HG03159 (cell line): ENCODE measurements at regions not wholly inside any gene's neighbourhood (a gene's known extent, or its start where the extent isn't known, plus 50 kb on each side); places are given as distances from the start of the nearest gene placed in this dataset.

Source experiments
- ATAC-seq: cut with Tn5 transposase; IDR thresholded peaks from one replicate; pipeline ENCODE4 v1.9.1; 2021; ENCODE audit warnings: mild to moderate bottlenecking, moderate library complexity; ENCODE audit not compliant: unreplicated experiment

DNA sequence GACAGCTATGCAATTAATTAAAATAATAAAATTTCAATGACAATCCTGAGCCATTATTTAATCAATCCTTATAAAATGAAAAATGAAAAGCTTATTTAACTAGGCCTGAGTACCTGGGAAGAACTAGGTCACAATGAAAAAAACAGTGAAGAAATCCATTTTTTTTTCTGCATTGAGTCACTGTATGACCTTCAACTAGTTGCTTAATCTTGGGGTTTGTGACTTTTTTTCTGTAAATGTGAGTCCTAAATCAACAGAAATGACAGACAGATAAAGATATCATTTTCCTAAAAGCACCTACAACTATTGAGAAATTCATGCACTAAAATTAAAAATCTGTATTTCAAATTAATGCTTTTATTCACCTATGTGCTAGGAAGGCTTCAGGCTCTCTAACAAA is 96.8 kb downstream of the TMEM26 start:
- no peak for ATAC-seq

DNA sequence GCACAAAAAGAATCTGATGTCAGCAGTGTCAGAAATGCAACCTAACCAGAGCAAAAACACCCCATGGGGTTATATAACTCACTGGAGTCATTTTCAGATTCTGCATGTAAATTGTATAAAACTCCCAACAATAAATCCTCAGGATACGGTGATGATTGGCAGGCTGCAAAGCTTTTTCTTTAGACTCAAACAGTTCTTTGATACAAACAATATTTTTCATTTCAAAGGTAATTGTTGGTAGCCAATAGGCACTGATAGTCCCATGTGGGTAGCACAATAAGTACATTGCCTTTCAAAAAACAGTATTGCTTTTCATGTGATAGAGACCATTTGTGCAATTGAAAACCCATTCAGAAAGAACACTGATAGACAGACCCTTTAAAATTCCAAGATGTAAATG is 98.0 kb downstream of the TMEM26 start:
- no peak for ATAC-seq

GRCh38 chr10:61354401-61354975 is 98.7 kb downstream of the TMEM26 start:
- ATAC-seq = no peak

DNA sequence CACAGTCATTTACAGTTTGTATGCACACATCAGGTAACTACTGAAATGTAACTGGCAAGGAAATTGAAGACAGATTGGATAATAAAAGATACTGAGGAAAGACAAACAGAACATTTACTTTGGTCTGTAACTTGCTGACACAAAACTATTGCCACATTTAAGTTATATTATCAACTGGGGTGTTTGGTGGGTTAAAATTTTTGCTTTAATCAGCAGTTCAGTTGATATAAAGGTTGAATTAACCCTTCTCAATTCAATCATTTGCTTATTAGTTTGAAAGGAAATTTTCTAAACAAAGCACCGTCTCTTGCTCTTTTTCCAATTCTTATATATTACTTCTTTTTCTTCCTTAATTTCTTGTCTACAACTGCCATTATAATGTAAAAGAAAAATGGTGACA is 102.4 kb downstream of the TMEM26 start:
- ATAC-seq = no peak

- no peak for ATAC-seq
Observed at GRCh38 chr10:61350068-61350467, 103.1 kb downstream of the TMEM26 start.

GRCh38 chr10:61346796-61347413 is 106.3 kb downstream of the TMEM26 start:
- no peak for ATAC-seq

GRCh38 chr10:61343796-61344195 is 109.4 kb downstream of the TMEM26 start:
- no peak for ATAC-seq

DNA sequence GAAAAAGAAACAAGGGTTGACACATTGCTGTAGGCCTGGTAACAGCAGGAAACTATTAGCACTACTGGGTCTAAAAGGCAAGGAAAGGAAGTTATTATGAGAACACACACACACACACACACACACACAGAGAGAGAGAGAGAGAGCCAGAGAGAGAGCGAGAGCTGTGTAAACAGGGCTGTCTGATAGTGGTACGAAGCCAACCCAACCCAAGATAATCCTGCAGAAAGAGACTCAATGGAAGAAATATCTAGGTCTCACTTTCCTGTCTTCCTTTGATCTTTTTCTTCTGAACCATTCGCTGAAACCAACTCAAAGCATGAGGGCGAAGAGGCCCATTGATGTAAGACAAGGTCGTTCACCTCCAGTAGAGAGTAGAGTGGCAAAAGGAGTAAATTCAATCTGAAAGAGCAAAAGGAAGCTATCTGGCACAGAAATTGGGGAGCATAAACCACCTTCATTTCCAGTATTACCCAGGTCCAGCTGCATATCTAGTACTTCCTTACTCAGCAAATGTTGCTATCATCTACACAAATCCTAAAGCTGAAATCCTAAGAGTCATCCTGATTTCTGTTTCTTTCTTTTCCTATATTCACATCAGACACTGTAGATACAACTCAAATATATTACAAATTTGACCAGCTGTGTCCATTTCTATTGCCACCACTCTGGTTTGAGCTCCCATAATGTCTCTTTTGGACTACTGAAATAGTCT is 110.2 kb downstream of the TMEM26 start:
- no peak for ATAC-seq

GRCh38 chr10:61341008-61341407 is 112.2 kb downstream of the TMEM26 start:
- ATAC-seq = no peak

DNA sequence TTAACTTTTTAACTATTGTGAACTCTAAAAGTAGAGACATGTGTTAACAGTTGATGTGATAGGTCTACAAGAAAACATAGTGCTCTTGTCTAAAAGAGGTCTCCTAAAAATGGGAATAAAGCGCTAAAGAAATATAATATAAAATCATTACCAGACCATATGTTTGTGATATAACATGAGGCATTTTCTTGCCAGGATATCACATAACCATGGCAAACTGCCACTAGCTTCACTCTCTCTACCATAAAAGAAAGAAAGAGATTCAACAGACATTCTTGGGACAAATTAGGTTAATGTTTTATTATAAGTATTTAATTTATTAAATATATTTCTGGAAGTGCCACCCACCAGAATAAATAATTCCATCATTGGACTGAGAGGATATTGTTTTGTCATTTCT is 115.0 kb downstream of the TMEM26 start:
- no peak for ATAC-seq

- no peak for ATAC-seq
Observed at GRCh38 chr10:61337741-61338140, 115.4 kb downstream of the TMEM26 start.

DNA sequence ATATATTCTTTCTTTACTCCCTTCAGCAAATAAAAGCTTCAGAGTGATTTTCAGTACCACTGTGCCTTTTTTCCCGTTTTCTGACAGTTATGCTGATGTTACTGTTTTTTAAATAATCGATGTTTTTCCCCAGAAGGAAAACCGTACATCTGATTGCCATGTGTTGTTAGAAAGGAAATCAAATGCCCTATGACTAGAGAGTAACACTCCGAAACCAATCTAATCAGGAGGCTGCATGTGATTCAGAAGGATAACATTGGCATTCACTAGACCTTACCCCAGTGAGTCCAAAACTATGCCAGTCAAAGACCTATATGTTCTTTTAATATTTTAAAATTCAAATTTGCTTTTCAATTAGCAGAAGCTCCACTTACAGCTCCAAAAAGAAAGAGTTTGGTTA is 116.3 kb downstream of the TMEM26 start:
- ATAC-seq = no peak

GRCh38 chr10:61335359-61335758 is 117.8 kb downstream of the TMEM26 start:
- no peak for ATAC-seq

- no peak for ATAC-seq
Observed at GRCh38 chr10:61332581-61332980, 120.6 kb downstream of the TMEM26 start.

- no peak for ATAC-seq
Observed at GRCh38 chr10:61330669-61331068, 122.5 kb downstream of the TMEM26 start.

GRCh38 chr10:61329854-61330253 is 123.3 kb downstream of the TMEM26 start:
- ATAC-seq = peak; percentile 86

- no peak for ATAC-seq
Observed at GRCh38 chr10:61325223-61325960, 127.8 kb downstream of the TMEM26 start.

DNA sequence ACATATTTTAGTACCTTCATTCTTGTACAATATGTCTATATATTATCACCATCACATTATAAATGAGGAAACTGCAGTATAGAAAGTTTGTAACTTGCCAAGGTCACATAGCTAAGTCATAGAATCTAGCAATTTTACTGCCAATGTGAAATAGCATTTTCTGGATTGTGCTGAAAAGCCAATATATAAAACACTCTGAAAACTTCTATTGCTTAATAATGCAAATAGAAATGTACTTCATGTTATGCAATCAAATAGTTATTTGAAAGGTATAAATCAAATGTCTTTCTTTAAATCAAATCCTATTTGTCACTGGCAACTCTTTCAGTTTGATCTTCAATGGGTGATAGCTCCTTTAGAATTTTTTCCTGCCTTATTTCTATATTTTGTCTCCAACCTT is 129.5 kb downstream of the TMEM26 start:
- no peak for ATAC-seq

GRCh38 chr10:61321041-61321857 is 131.9 kb downstream of the TMEM26 start:
- ATAC-seq = no peak

DNA sequence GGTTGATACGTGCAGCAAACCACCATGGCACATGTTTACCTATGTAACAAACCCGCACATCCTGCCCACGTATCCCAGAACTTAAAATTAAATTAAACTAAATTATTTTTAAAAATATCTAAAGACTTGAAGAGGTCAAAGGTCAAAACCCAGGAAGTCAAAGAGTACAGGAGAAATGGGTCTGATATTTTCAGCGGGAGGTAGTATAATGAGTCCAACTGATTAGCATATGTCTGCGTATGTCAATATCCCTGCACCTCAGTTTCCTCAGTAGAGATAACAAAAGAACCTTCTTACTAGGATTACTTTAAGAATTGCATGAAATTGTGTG is 133.0 kb downstream of the TMEM26 start:
- no peak for ATAC-seq
